T-helper 2 cell treated with Interferon-gamma antibody and Interleukin-4, amounts not matched to agents 5 μg/mL and 100 μg/mL, for 36 hours (primary cell): ENCODE measurements at regions not wholly inside any gene's neighbourhood (a gene's known extent, or its start where the extent isn't known, plus 50 kb on each side); places are given as distances from the start of the nearest gene placed in this dataset.
"Not testable (repeated sequence)": the region's sequence is repeated elsewhere in the genome, so short reads cannot be mapped to it uniquely, and the experiment has no call there.

ENCODE experiments used
- DNase-seq: peaks from one replicate; pipeline ENCODE4 v3.0.0; 2021; ENCODE audit warnings: low spot score
- H3K27ac Mint-ChIP-seq: one replicate; pipeline ENCODE4 v1.8.0; 2021; ENCODE audit warnings: mild to moderate bottlenecking, mixed read lengths
- H3K27me3 Mint-ChIP-seq: one replicate; pipeline ENCODE4 v1.8.0; 2021; ENCODE audit warnings: low read depth, mixed read lengths
- H3K36me3 Mint-ChIP-seq: one replicate; pipeline ENCODE4 v1.8.0; 2021; ENCODE audit warnings: low read depth, mixed read lengths
- H3K4me1 Mint-ChIP-seq: one replicate; pipeline ENCODE4 v1.8.0; 2021; ENCODE audit warnings: low read depth, mixed read lengths
- H3K4me3 Mint-ChIP-seq: one replicate; pipeline ENCODE4 v1.8.0; 2022; ENCODE audit warnings: mild to moderate bottlenecking, moderate library complexity, mixed read lengths
- H3K9me3 Mint-ChIP-seq: one replicate; pipeline ENCODE4 v1.8.0; 2021; ENCODE audit warnings: mixed read lengths

DNA sequence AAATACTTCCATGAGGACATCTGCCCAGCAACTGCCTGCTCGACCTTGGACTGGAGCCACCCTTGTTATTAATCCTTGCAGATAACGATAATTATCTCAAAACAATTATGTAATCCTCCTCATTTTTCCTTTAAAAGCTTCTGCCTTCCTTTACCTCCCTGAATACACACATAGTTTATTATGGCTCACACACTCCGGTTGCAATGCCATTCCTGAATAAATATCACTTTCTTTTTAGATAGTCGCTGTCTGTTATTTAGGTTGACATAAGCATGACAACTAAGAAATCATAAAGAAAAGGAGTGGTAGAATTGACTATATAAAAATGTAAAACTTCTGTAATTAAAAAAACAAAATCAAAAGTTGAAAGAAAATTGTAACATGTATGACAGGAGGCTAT lies 64.8 kb downstream of the B4GALT7 start:
- H3K36me3 Mint-ChIP-seq, H3K27ac Mint-ChIP-seq, H3K27me3 Mint-ChIP-seq, H3K4me3 Mint-ChIP-seq, DNase-seq, H3K4me1 Mint-ChIP-seq, H3K9me3 Mint-ChIP-seq: not testable (repeated sequence)

DNA sequence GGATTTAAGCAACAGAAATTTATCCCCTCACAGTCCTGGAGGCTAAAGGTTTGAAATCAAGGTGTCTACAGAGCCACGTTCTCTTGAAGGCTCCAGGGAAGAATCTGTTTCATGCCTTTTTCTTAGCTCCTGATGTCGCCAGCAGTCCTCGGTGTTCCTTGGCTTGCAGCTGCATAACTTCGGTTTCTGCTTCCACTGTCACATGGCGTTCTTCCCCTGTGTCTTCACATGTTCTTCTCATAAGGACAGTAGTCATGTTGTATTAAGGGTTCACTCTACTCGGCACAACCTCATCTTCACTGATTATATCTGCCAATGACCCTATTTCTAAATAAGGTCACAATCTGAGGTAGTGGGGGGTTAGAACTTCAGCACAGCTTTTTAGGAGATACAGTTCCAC lies 65.2 kb downstream of the B4GALT7 start:
- H3K4me1 Mint-ChIP-seq, H3K27me3 Mint-ChIP-seq, DNase-seq, H3K4me3 Mint-ChIP-seq, H3K36me3 Mint-ChIP-seq, H3K27ac Mint-ChIP-seq, H3K9me3 Mint-ChIP-seq: not testable (repeated sequence)

DNA sequence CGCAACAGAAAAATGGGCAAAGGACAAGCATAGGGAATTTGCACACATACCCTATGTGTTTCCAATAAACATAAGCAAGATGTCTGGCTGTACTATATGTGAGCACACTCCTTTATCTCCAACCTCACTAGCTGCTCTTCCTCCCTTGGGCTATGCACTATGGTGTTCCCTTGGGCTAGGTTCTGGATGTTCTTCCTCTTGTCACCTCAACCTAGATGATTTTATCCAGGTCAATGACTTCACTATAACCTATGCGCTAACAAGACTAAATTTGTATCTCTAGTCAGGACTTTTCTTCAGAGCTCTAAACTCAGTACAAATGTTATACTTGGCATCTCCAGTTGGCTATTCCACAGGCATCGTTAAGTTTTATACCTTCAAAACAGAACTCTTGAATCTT lies 66.0 kb downstream of the B4GALT7 start:
- H3K27me3 Mint-ChIP-seq, DNase-seq, H3K9me3 Mint-ChIP-seq, H3K4me3 Mint-ChIP-seq, H3K36me3 Mint-ChIP-seq, H3K4me1 Mint-ChIP-seq, H3K27ac Mint-ChIP-seq: not testable (repeated sequence)

DNA sequence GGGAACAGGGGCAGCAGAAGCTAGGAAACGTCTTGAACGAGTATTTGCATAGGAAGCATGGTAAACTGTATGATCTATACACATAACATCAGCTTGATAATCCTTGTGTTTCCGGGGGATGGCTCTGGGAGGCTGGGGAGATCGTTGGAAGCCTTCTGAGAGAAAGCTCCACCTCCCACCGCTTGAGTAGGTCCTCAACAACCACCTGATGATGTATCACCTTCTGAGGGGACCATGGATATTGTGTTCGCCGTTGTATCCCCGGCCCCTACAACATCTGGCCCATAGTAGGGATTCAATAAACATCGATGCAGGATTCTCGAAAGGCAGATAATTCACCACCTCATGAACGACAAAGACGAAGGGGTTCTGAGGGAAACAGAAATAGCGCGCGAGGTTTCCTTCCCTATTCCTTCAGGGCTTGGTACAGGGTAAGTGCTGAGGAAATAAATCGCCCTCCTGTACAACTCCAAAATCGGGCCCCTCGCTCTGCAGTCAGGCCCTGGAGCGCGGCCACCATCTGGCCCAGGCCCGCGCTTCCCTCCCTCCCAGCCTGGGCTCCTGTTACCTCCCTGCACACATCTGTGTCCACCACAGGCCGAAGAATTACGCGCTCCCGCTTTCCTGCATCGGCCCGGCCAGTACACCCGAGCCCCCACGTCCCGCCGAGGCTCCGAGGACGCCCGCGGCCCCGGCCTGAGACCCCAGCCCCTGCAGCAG lies 71.3 kb downstream of the B4GALT7 start:
- H3K27ac Mint-ChIP-seq, H3K4me3 Mint-ChIP-seq: not testable (repeated sequence)

DNA sequence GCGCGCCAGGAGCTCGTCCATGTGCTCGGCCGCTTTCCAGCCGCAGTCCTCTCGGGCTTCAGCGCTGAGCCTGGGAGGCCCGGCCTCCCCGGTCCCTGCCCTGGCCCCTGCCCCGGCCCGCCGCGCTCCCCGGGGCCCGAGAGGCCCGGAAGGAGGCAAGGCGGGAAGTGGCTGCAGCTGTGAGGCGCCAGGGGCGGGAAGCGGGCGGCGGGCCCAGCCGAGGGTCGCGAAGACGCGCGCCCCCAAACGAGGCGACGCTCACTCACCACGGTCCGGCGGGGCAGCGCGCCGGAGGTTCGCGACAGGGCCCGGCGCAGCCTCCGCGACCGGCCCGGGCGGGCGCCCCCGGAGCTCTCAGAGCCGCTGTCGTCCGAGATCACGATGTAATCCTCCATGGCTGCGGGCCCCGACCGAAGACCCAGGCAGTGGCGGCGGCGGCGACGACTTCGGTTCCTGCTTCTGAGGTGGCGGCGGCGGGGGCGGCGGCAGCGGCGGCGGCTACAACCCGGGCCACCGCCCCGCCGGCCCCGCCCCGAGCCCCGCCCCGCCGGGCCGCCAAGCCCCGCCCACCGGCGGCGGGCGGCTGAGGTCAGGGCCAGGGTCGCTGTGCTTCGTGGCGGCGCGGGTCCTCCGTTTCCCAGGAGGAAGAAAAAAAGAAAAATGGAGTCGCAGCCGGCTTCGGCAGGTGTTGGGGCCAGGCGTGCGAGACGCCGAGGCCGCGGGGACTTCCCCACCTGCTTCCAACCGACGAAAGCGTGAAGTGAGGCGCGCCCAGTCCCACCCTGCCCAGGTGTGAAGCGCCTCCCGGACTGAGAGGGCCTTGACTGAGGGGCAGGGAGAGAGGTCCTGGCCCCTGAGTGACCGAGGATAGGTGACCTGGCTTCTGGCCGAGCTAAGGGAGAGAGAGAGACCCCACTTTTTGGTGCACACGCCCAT lies 72.1 kb downstream of the B4GALT7 start:
- H3K27me3 Mint-ChIP-seq, H3K4me3 Mint-ChIP-seq, H3K9me3 Mint-ChIP-seq, H3K27ac Mint-ChIP-seq, H3K4me1 Mint-ChIP-seq, H3K36me3 Mint-ChIP-seq: not testable (repeated sequence)
- peak; percentile 79 for DNase-seq

More for the DNA sequence above, 71.3 kb downstream of the B4GALT7 start:
- not testable (repeated sequence) for H3K4me1 Mint-ChIP-seq, H3K36me3 Mint-ChIP-seq, H3K27me3 Mint-ChIP-seq, DNase-seq, H3K9me3 Mint-ChIP-seq
